ENCODE measurements at regions not wholly inside any gene's neighbourhood (a gene's known extent, or its start where the extent isn't known, plus 50 kb on each side); places are given as distances from the start of the nearest gene placed in this dataset.

GRCh38 chrX:140848800-140849199 is 139.2 kb downstream of the LINC00632 start:
- Histone ChIP-seq H3K9me2 (ENCODE audit: insufficient read depth, low read length) (no peaks in the 10 kb centered on the region), H3K36me3 (ENCODE audit: insufficient read depth, low read length) (no peaks in the 10 kb centered on the region), H3K4me1 (ENCODE audit: insufficient read depth, low read length, poor library complexity, severe bottlenecking) (no peaks in the 10 kb centered on the region), H2AFZ (ENCODE audit: low read length) (no peak overlapping the region), H3K79me2 (ENCODE audit: insufficient read depth, low read depth, low read length) (no peaks in the 10 kb centered on the region), H3K4me3 (ENCODE audit: low read depth, low read length, poor library complexity, severe bottlenecking) (no peak overlapping the region), H3K9me3 (ENCODE audit: low read length) (no peaks in the 10 kb centered on the region), H3K4me2 (ENCODE audit: low read length) (no peak overlapping the region), H4K20me1 (ENCODE audit: insufficient read depth, low read length) (no peaks in the 10 kb centered on the region), H3K27ac (ENCODE audit: low read depth, low read length, poor library complexity, severe bottlenecking) (no peak overlapping the region)
- DNase-seq (ENCODE audit: low spot score), result no peak
- no peak for TF ChIP-seq EZH2phosphoT487 (IDR thresholded peaks at IDR 0.05; ENCODE audit: borderline replicate concordance, low read depth, low read length)
- no peak for TF ChIP-seq CTCF (conservative IDR thresholded peaks at IDR 0.05; ENCODE audit: low read length)
- intact Hi-C loops (cut with micrococcal nuclease; ENCODE audit: unreplicated experiment), result no loop called here
- ChIA-PET POLR2A (no interaction called here), CTCF (ENCODE audit: unreplicated experiment) (no interaction called here)
- no TSS peak for BruUV-seq (replicated peaks)

GRCh38 chrX:140860718-140861117 is 141.7 kb upstream of the SPANXB1 start:
- Histone ChIP-seq H3K4me2 (ENCODE audit: low read length) (no peak overlapping the region), H3K9me2 (ENCODE audit: insufficient read depth, low read length) (no peaks in the 10 kb centered on the region), H3K9me3 (ENCODE audit: low read length) (no peaks in the 10 kb centered on the region), H4K20me1 (ENCODE audit: insufficient read depth, low read length) (no peaks in the 10 kb centered on the region), H2AFZ (ENCODE audit: low read length) (no peak overlapping the region), H3K4me3 (ENCODE audit: low read depth, low read length, poor library complexity, severe bottlenecking) (no peak overlapping the region), H3K27ac (ENCODE audit: low read depth, low read length, poor library complexity, severe bottlenecking) (no peak overlapping the region), H3K79me2 (ENCODE audit: insufficient read depth, low read depth, low read length) (no peaks in the 10 kb centered on the region), H3K4me1 (ENCODE audit: insufficient read depth, low read length, poor library complexity, severe bottlenecking) (no peaks in the 10 kb centered on the region), H3K36me3 (ENCODE audit: insufficient read depth, low read length) (no peaks in the 10 kb centered on the region)
- intact Hi-C loops (cut with micrococcal nuclease; ENCODE audit: unreplicated experiment), result no loop called here
- TF ChIP-seq CTCF (conservative IDR thresholded peaks at IDR 0.05; ENCODE audit: low read length), result no peak
- TF ChIP-seq EZH2phosphoT487 (IDR thresholded peaks at IDR 0.05; ENCODE audit: borderline replicate concordance, low read depth, low read length), result no peak
- ChIA-PET CTCF (ENCODE audit: unreplicated experiment) (no interaction called here), POLR2A (interaction anchor here (0.7 kb wide), 1 partner anchor 757 kb away, joined by 3 read pairs; no protein-coding TSS in a partner anchor)
- BruUV-seq (replicated peaks), result no TSS peak
- no peak for DNase-seq (ENCODE audit: low spot score)

- Histone ChIP-seq H2AFZ (ENCODE audit: low read length) (no peak overlapping the region), H3K36me3 (ENCODE audit: insufficient read depth, low read length) (no peaks in the 10 kb centered on the region), H3K4me3 (ENCODE audit: low read depth, low read length, poor library complexity, severe bottlenecking) (no peak overlapping the region), H3K9me2 (ENCODE audit: insufficient read depth, low read length) (no peaks in the 10 kb centered on the region), H3K4me1 (ENCODE audit: insufficient read depth, low read length, poor library complexity, severe bottlenecking) (no peaks in the 10 kb centered on the region), H4K20me1 (ENCODE audit: insufficient read depth, low read length) (no peaks in the 10 kb centered on the region), H3K9me3 (ENCODE audit: low read length) (no peaks in the 10 kb centered on the region), H3K27ac (ENCODE audit: low read depth, low read length, poor library complexity, severe bottlenecking) (no peak overlapping the region), H3K79me2 (ENCODE audit: insufficient read depth, low read depth, low read length) (no peaks in the 10 kb centered on the region), H3K4me2 (ENCODE audit: low read length) (no peak overlapping the region)
- ChIA-PET CTCF (ENCODE audit: unreplicated experiment) (no interaction called here), POLR2A (no interaction called here)
- intact Hi-C loops (cut with micrococcal nuclease; ENCODE audit: unreplicated experiment), result no loop called here
- no peak for TF ChIP-seq EZH2phosphoT487 (IDR thresholded peaks at IDR 0.05; ENCODE audit: borderline replicate concordance, low read depth, low read length)
- no peak for TF ChIP-seq CTCF (conservative IDR thresholded peaks at IDR 0.05; ENCODE audit: low read length)
- DNase-seq (ENCODE audit: low spot score), result no peak
- no TSS peak for BruUV-seq (replicated peaks)
Observed at GRCh38 chrX:140866446-140866845, 135.9 kb upstream of the SPANXB1 start.

All from OCI-LY7 (cell line).